ENCODE measurements at regions not wholly inside any gene's neighbourhood (a gene's known extent, or its start where the extent isn't known, plus 50 kb on each side); places are given as distances from the start of the nearest gene placed in this dataset.

- H4K20me1 ChIP-seq (ENCODE audit: control insufficient read depth, insufficient read depth, low read length, poor library complexity, severe bottlenecking): no peaks in the 10 kb centered on the region
- Mint-ChIP-seq H3K4me3 (no peak overlapping the region), H3K4me1 (no peaks in the 10 kb centered on the region), H3K9me3 (ENCODE audit: insufficient read depth) (no peaks in the 10 kb centered on the region), H3K27ac (no peak overlapping the region), H3K27me3 (peaks cover 25% of the 10 kb centered on the region)
- WGBS (ENCODE audit: insufficient coverage): 86% methylated on average over 1 of the region's 3 CpGs
- H3K4me3 ChIP-seq (ENCODE audit: control extremely low read depth in 1 of 5, extremely low read depth in 1 of 5, insufficient read depth in 1 of 5, low read depth in 2 of 5, low read length in 4 of 5): no peak overlapping the region
- CTCF ChIA-PET: no interaction called here
- intact Hi-C loops (cut with micrococcal nuclease): loop anchor here (5.0 kb wide), 1 partner anchor 995 kb away; no protein-coding TSS in a partner anchor
- ATAC-seq (ENCODE audit: low read depth) (no peak), DNase-seq (no peak)
- H3K4me2 ChIP-seq (replicated peaks; ENCODE audit: low read depth, low read length, poor library complexity, severe bottlenecking): no peak overlapping the region
- H3K9ac ChIP-seq (ENCODE audit: low read length): no peak overlapping the region
- no peak overlapping the region for H2AFZ ChIP-seq (ENCODE audit: insufficient read depth, low read depth, low read length, poor library complexity, severe bottlenecking)
- H3K9me3 ChIP-seq (ENCODE audit: control extremely low read depth in 1 of 3, control insufficient read depth in 2 of 3, insufficient read depth in 1 of 3, low read length in 2 of 3): no peaks in the 10 kb centered on the region
- TF ChIP-seq EZH2 (IDR thresholded peaks at IDR 0.05; ENCODE audit: borderline replicate concordance, insufficient read depth, low read depth, low read length, poor library complexity, severe bottlenecking): no peak
- TF ChIP-seq, protein P1, sequence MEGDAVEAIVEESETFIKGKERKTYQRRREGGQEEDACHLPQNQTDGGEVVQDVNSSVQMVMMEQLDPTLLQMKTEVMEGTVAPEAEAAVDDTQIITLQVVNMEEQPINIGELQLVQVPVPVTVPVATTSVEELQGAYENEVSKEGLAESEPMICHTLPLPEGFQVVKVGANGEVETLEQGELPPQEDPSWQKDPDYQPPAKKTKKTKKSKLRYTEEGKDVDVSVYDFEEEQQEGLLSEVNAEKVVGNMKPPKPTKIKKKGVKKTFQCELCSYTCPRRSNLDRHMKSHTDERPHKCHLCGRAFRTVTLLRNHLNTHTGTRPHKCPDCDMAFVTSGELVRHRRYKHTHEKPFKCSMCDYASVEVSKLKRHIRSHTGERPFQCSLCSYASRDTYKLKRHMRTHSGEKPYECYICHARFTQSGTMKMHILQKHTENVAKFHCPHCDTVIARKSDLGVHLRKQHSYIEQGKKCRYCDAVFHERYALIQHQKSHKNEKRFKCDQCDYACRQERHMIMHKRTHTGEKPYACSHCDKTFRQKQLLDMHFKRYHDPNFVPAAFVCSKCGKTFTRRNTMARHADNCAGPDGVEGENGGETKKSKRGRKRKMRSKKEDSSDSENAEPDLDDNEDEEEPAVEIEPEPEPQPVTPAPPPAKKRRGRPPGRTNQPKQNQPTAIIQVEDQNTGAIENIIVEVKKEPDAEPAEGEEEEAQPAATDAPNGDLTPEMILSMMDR (IDR thresholded peaks at IDR 0.05): no peak
- H3K4me1 ChIP-seq (ENCODE audit: control insufficient read depth in 2 of 2, insufficient read depth in 2 of 2, low read length in 2 of 2): no peaks in the 10 kb centered on the region
- no peaks in the 10 kb centered on the region for H3K79me2 ChIP-seq (ENCODE audit: control insufficient read depth, insufficient read depth, low read length)
- H3K27me3 ChIP-seq (replicated peaks in 1 of 4; ENCODE audit: control extremely low read depth in 1 of 4, control insufficient read depth in 3 of 4, insufficient read depth in 4 of 4, low read length in 3 of 4): peaks cover 0 to 5% (median 3%) of the 10 kb centered on the region in 4 experiments
- POLR2A ChIA-PET: no interaction called here
- H3K27ac ChIP-seq (ENCODE audit: low read length in 2 of 2): no peak overlapping the region
- H3K36me3 ChIP-seq (replicated peaks in 1 of 2; ENCODE audit: control extremely low read depth in 1 of 2, control insufficient read depth in 1 of 2, extremely low read depth in 1 of 2, insufficient read depth in 2 of 2, low read length in 1 of 2): no peaks in the 10 kb centered on the region
These were observed 490.9 kb downstream of the TNS1 start for GRCh38 chr2:217511850-217512249.

DNA sequence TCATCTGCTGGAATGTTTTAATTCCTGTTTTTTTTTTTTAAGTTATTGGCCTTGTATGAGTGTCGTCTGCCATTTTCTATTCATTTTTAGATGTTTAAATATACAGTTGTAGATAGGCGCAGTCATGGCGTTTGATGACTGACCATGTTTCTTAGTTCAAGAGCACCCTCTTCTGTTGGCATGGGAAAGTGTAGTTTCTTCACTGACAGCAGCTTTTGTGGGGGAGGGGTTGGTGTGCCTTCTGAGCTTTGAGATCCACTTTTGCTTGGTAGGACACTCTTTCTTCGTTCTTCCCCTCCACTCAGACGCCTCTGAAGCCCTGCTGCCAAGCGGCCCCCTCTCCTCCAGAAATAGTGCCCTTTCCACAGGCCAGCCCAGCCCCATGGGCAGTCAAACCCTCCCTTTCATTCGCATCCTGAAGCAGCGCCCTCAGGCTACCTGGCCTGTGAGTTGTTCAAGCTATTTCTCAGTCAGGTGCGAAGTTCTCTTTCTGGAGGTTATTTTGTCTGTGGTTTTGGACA lies 492.0 kb downstream of the TNS1 start:
- CTCF ChIA-PET: interaction anchor here (0.6 to 1.8 kb wide), 7 partner anchors 135 to 1869 kb away, joined by 3 to 12 read pairs (median 4); no protein-coding TSS in a partner anchor
- peaks cover 0 to 8% (median 4%) of the 10 kb centered on the region in 4 experiments for H3K27me3 ChIP-seq (replicated peaks in 1 of 4; ENCODE audit: control extremely low read depth in 1 of 4, control insufficient read depth in 3 of 4, insufficient read depth in 4 of 4, low read length in 3 of 4)
- Mint-ChIP-seq H3K4me1 (no peaks in the 10 kb centered on the region), H3K9me3 (ENCODE audit: insufficient read depth) (no peaks in the 10 kb centered on the region), H3K27ac (no peak overlapping the region), H3K27me3 (peaks cover 25% of the 10 kb centered on the region), H3K4me3 (no peak overlapping the region)
- TF ChIP-seq, protein P1 (IDR thresholded peaks at IDR 0.05): peak; percentile 44
- TF ChIP-seq EZH2 (IDR thresholded peaks at IDR 0.05; ENCODE audit: borderline replicate concordance, insufficient read depth, low read depth, low read length, poor library complexity, severe bottlenecking): no peak
- H2AFZ ChIP-seq (ENCODE audit: insufficient read depth, low read depth, low read length, poor library complexity, severe bottlenecking): no peak overlapping the region
- ATAC-seq (ENCODE audit: low read depth) (no peak), DNase-seq (peak; percentile 26)
- 6% methylated on average over 3 of the region's 9 CpGs for WGBS (ENCODE audit: insufficient coverage)
- H3K4me2 ChIP-seq (replicated peaks; ENCODE audit: low read depth, low read length, poor library complexity, severe bottlenecking): no peak overlapping the region
- no peaks in the 10 kb centered on the region for H3K79me2 ChIP-seq (ENCODE audit: control insufficient read depth, insufficient read depth, low read length)
- intact Hi-C loops (cut with micrococcal nuclease): loop anchor here (5.0 kb wide), 1 partner anchor 994 kb away; no protein-coding TSS in a partner anchor
- no peak overlapping the region for H3K27ac ChIP-seq (ENCODE audit: low read length in 2 of 2)
- POLR2A ChIA-PET: no interaction called here
- no peaks in the 10 kb centered on the region for H3K9me3 ChIP-seq (ENCODE audit: control extremely low read depth in 1 of 3, control insufficient read depth in 2 of 3, insufficient read depth in 1 of 3, low read length in 2 of 3)
- no peaks in the 10 kb centered on the region for H4K20me1 ChIP-seq (ENCODE audit: control insufficient read depth, insufficient read depth, low read length, poor library complexity, severe bottlenecking)
- no peak overlapping the region for H3K4me3 ChIP-seq (ENCODE audit: control extremely low read depth in 1 of 5, extremely low read depth in 1 of 5, insufficient read depth in 1 of 5, low read depth in 2 of 5, low read length in 4 of 5)
- no peak overlapping the region for H3K9ac ChIP-seq (ENCODE audit: low read length)
- no peaks in the 10 kb centered on the region for H3K36me3 ChIP-seq (replicated peaks in 1 of 2; ENCODE audit: control extremely low read depth in 1 of 2, control insufficient read depth in 1 of 2, extremely low read depth in 1 of 2, insufficient read depth in 2 of 2, low read length in 1 of 2)
- H3K4me1 ChIP-seq (ENCODE audit: control insufficient read depth in 2 of 2, insufficient read depth in 2 of 2, low read length in 2 of 2): no peaks in the 10 kb centered on the region
